Neuronal stem cell (in vitro differentiated cells): ENCODE measurements at regions not wholly inside any gene's neighbourhood (a gene's known extent, or its start where the extent isn't known, plus 50 kb on each side); places are given as distances from the start of the nearest gene placed in this dataset.

Experiments used
- DNase-seq: peaks from one replicate; pipeline ENCODE4 v3.0.0-alpha.2; 2013; ENCODE audit warnings: low spot score
- H2AFZ ChIP-seq: one replicate; pipeline ENCODE4 v1.6.1; 2013; ENCODE audit warnings: mild to moderate bottlenecking, low read length, inconsistent platforms
- H2AK5ac ChIP-seq: 2 replicates; pipeline ENCODE4 v1.6.1; 2013; ENCODE audit warnings: low read depth, mild to moderate bottlenecking, inconsistent platforms, low read length, moderate library complexity, mixed read lengths
- H2BK120ac ChIP-seq: 2 replicates; pipeline ENCODE4 v1.6.1; 2013; ENCODE audit warnings: low read depth, mild to moderate bottlenecking, inconsistent platforms, low read length, moderate library complexity, mixed read lengths
- H2BK12ac ChIP-seq: one replicate; pipeline ENCODE4 v1.6.1; 2013; ENCODE audit warnings: low read length, inconsistent platforms
- H2BK15ac ChIP-seq: 2 replicates; pipeline ENCODE4 v1.6.1; 2013; ENCODE audit warnings: mild to moderate bottlenecking, low read length, inconsistent platforms, mixed read lengths
- H2BK5ac ChIP-seq: one replicate; pipeline ENCODE4 v1.6.1; 2013; ENCODE audit warnings: inconsistent platforms, mild to moderate bottlenecking, low read length, moderate library complexity
- H3K14ac ChIP-seq: one replicate; pipeline ENCODE4 v1.6.1; 2013; ENCODE audit warnings: low read length, inconsistent platforms
- H3K18ac ChIP-seq: 2 replicates; pipeline ENCODE4 v1.6.1; 2013; ENCODE audit warnings: low read length, inconsistent platforms
- H3K23ac ChIP-seq: 2 replicates; pipeline ENCODE4 v1.6.1; 2013; ENCODE audit warnings: low read depth, mild to moderate bottlenecking, mixed read lengths, low read length, inconsistent platforms; ENCODE audit not compliant: poor library complexity
- H3K27ac ChIP-seq: replicated peaks from 3 replicates; pipeline ENCODE4 v1.5.1; 2013; ENCODE audit warnings: low read length, inconsistent platforms
- H3K27me3 ChIP-seq, 3 experiments: 2 replicates each; pipeline ENCODE4 v1.6.1; 2013; ENCODE audit warnings: low read length in 3 of 3, mild to moderate bottlenecking in 2 of 3, inconsistent platforms in 1 of 3, low read depth in 1 of 3, mixed read lengths in 1 of 3, moderate library complexity in 1 of 3; ENCODE audit not compliant: control insufficient read depth in 3 of 3, insufficient read depth in 3 of 3
- H3K36me3 ChIP-seq, 2 donors: replicated peaks in 1 of 2; 2 replicates each; pipeline ENCODE4 v1.6.1; 2013; ENCODE audit warnings: low read length in 2 of 2; ENCODE audit not compliant: control insufficient read depth in 2 of 2, insufficient read depth in 2 of 2
- H3K4ac ChIP-seq: 2 replicates; pipeline ENCODE4 v1.6.1; 2013; ENCODE audit warnings: inconsistent platforms, mild to moderate bottlenecking, low read length, moderate library complexity
- H3K4me1 ChIP-seq, 2 donors: 1 replicate in 1 of 2; 2 replicates in 1 of 2; pipeline ENCODE4 v1.6.1; 2013; ENCODE audit warnings: low read length in 2 of 2, low read depth in 1 of 2; ENCODE audit not compliant: control insufficient read depth in 2 of 2, insufficient read depth in 1 of 2
- H3K4me2 ChIP-seq: one replicate; pipeline ENCODE4 v1.6.1; 2013; ENCODE audit warnings: mild to moderate bottlenecking, low read length, inconsistent platforms; ENCODE audit not compliant: insufficient read depth, poor library complexity, severe bottlenecking
- H3K4me3 ChIP-seq, 2 donors: 2 replicates each; pipeline ENCODE4 v1.5.1; 2013; ENCODE audit warnings: low read length in 2 of 2, mild to moderate bottlenecking in 2 of 2, inconsistent platforms in 1 of 2, moderate library complexity in 1 of 2
- H3K79me1 ChIP-seq: one replicate; pipeline ENCODE4 v1.6.1; 2013; ENCODE audit warnings: low read depth, mild to moderate bottlenecking, inconsistent platforms, low read length, moderate library complexity
- H3K9ac ChIP-seq: one replicate; pipeline ENCODE4 v1.6.1; 2013; ENCODE audit warnings: mild to moderate bottlenecking, low read depth, low read length, inconsistent platforms; ENCODE audit not compliant: poor library complexity
- H3K9me3 ChIP-seq, 2 donors: replicated peaks in 1 of 2; 2 replicates each; pipeline versions ENCODE3 to v1.6.1; 2013; ENCODE audit warnings: low read length in 2 of 2, mild to moderate bottlenecking in 2 of 2, inconsistent platforms in 1 of 2, low read depth in 1 of 2, mixed read lengths in 1 of 2, moderate library complexity in 1 of 2; ENCODE audit not compliant: control insufficient read depth in 2 of 2, insufficient read depth in 1 of 2
- H4K8ac ChIP-seq: one replicate; pipeline ENCODE4 v1.6.1; 2013; ENCODE audit warnings: low read depth, mild to moderate bottlenecking, inconsistent platforms, low read length, moderate library complexity
- H4K91ac ChIP-seq: one replicate; pipeline ENCODE4 v1.6.1; 2013; ENCODE audit warnings: low read length, low read depth, mild to moderate bottlenecking, inconsistent platforms; ENCODE audit not compliant: poor library complexity
- WGBS, 2 donors: extraction: QIAGEN DNeasy Blood & Tissue Kit; methylation state at CpG; one replicate each; pipeline ENCODE4 v1.1.7; 2013; ENCODE audit warnings: missing lambda C conversion rate in 2 of 2, mixed read lengths in 1 of 2; ENCODE audit not compliant: insufficient read length in 2 of 2, insufficient replicate concordance in 1 of 2; ENCODE audit errors: extremely low coverage in 2 of 2; 5-methylcytosine and 5-hydroxymethylcytosine counted together

DNA sequence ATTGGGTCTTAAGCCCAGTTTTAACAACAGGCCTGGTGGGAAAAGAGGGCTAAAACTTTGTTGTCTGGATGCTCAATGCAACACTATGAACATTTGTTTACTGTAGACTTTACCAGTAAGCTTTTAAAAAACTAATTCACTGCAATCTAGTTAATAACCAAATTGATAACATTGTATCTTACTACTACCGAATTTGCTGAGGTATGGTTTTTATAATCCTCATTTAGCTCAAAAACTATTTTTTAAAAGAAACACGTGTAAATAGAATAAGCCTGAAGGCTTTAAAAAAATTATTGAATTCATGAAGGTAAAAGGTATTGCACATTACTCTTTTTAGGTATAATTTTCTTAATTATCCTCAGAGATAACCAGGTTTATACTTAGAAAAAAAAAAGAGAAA, 500.6 kb downstream of the RWDD3 start:
- WGBS, 2 donors, result no CpG with 5 or more reads among the region's 2 CpGs
- H3K9me3 ChIP-seq, result no peaks in the 10 kb centered on the region
- no peak for DNase-seq

GRCh38 chr1:95742591-95743089, 508.6 kb downstream of the RWDD3 start:
- H2BK15ac ChIP-seq, result no peak overlapping the region
- no peak overlapping the region for H3K4me3 ChIP-seq
- H3K79me1 ChIP-seq, result no peaks in the 10 kb centered on the region
- H3K27ac ChIP-seq, result no peak overlapping the region
- H3K4ac ChIP-seq, result no peak overlapping the region
- no peak overlapping the region for H2BK120ac ChIP-seq
- no peak overlapping the region for H3K4me2 ChIP-seq
- H4K8ac ChIP-seq, result no peak overlapping the region
- H3K18ac ChIP-seq, result peak overlapping the region; percentile 33
- H3K4me1 ChIP-seq, result peaks cover 0 to 7% of the 10 kb centered on the region in 2 donors
- no peak overlapping the region for H3K23ac ChIP-seq
- H2AK5ac ChIP-seq, result no peak overlapping the region
- no peaks in the 10 kb centered on the region for H3K36me3 ChIP-seq
- no peak overlapping the region for H4K91ac ChIP-seq
- no peak overlapping the region for H2BK5ac ChIP-seq
- H2AFZ ChIP-seq, result peak overlapping the region; percentile 28
- no peak overlapping the region for H3K14ac ChIP-seq
- H3K9me3 ChIP-seq, result no peaks in the 10 kb centered on the region
- no peak overlapping the region for H2BK12ac ChIP-seq
- H3K27me3 ChIP-seq, result no peaks in the 10 kb centered on the region
- no peak for DNase-seq
- H3K9ac ChIP-seq, result no peak overlapping the region
- no CpG with 5 or more reads among the region's 3 CpGs for WGBS, 2 donors

More for the DNA sequence above, 500.6 kb downstream of the RWDD3 start:
- no peak overlapping the region for H3K9ac ChIP-seq
- no peak overlapping the region for H3K4ac ChIP-seq
- no peak overlapping the region for H4K8ac ChIP-seq
- H2BK120ac ChIP-seq, result no peak overlapping the region
- no peak overlapping the region for H3K18ac ChIP-seq
- H3K4me1 ChIP-seq, result no peaks in the 10 kb centered on the region
- H3K23ac ChIP-seq, result no peak overlapping the region
- H3K14ac ChIP-seq, result no peak overlapping the region
- H2AFZ ChIP-seq, result no peak overlapping the region
- no peak overlapping the region for H3K27ac ChIP-seq
- no peak overlapping the region for H3K4me2 ChIP-seq
- H2BK12ac ChIP-seq, result no peak overlapping the region
- no peaks in the 10 kb centered on the region for H3K79me1 ChIP-seq
- H3K27me3 ChIP-seq, result no peaks in the 10 kb centered on the region
- H2AK5ac ChIP-seq, result no peak overlapping the region
- H3K4me3 ChIP-seq, result no peak overlapping the region
- no peak overlapping the region for H4K91ac ChIP-seq
- H2BK15ac ChIP-seq, result no peak overlapping the region
- H2BK5ac ChIP-seq, result no peak overlapping the region
- H3K36me3 ChIP-seq, result no peaks in the 10 kb centered on the region

- Histone ChIP-seq H3K27me3 (no peaks in the 10 kb centered on the region), H2BK120ac (no peak overlapping the region), H3K36me3 (no peaks in the 10 kb centered on the region), H3K79me1 (no peaks in the 10 kb centered on the region), H3K18ac (no peak overlapping the region), H2AFZ (no peak overlapping the region), H2BK15ac (no peak overlapping the region), H3K14ac (no peak overlapping the region), H3K9ac (no peak overlapping the region), H4K8ac (no peak overlapping the region), H2BK12ac (no peak overlapping the region), H3K9me3 (no peaks in the 10 kb centered on the region), H3K4me3 (no peak overlapping the region), H3K23ac (no peak overlapping the region), H2AK5ac (no peak overlapping the region), H2BK5ac (no peak overlapping the region), H4K91ac (no peak overlapping the region), H3K4me1 (peaks cover 0 to 7% of the 10 kb centered on the region in 2 donors), H3K4me2 (no peak overlapping the region), H3K4ac (no peak overlapping the region), H3K27ac (no peak overlapping the region)
- DNase-seq, result no peak
- WGBS, 2 donors, result no CpG with 5 or more reads among the region's 2 CpGs
These were observed 510.7 kb downstream of the RWDD3 start for GRCh38 chr1:95744731-95745130.

DNA sequence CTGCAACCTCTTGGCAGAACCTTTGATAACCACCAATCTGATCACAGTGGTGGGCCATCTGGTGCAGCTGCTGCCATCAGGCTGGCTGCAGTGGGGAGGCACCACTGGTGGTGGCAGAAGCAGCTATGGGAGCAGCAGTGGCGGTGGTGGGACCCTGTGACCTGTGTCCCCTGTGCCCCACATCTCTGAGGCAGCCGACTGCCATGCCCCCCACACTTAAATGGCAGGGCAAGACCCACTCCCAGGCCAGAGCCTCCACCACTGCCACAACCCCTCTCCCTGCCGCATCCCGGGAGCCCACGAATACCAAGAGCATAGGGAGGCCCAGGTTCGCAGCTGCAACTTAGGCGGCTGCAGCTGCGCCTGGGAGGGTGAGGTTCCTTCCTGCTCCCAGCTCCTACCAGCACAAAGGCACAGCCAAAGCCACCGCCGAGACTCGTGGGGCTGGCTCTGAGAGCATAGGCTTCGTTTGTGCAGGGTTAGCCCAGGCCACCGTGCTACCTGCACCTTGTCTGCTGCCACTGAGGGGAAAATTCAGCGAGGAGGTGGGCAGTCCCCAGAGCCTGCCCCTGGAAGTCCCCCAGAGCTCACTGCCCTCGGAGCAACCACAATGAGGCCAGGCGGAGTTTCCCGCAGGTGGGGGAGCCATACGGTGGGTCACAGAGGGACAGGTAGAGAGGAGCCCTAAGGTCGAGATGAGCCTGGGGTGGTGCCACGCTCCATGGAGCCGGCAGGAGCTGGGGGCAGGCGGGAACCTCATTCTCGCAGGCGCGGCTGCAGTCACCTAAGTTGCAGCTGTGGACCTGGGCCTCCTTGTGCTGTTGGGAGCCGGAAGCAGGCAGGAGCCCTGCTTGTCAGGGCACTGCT, 518.7 kb downstream of the RWDD3 start:
- Histone ChIP-seq H4K91ac (peak overlapping the region; percentile 30), H4K8ac (no peak overlapping the region), H2BK120ac (no peak overlapping the region), H3K4me1 (no peaks in the 10 kb centered on the region), H3K27me3 (no peaks in the 10 kb centered on the region), H3K4me3 (no peak overlapping the region), H3K14ac (peak overlapping the region; percentile 82), H3K36me3 (no peaks in the 10 kb centered on the region), H3K9me3 (peaks cover 0 to 9% of the 10 kb centered on the region in 2 donors), H2AK5ac (peak overlapping the region; percentile 43), H2AFZ (no peak overlapping the region), H2BK12ac (no peak overlapping the region), H3K79me1 (peaks cover 4% of the 10 kb centered on the region), H3K23ac (peak overlapping the region; percentile 55), H3K18ac (no peak overlapping the region), H2BK15ac (peak overlapping the region; percentile 81), H3K27ac (no peak overlapping the region), H3K9ac (no peak overlapping the region), H3K4me2 (no peak overlapping the region), H2BK5ac (no peak overlapping the region), H3K4ac (no peak overlapping the region)
- DNase-seq, result no peak
- no CpG with 5 or more reads among the region's 26 CpGs for WGBS, 2 donors
